Osteocyte (in vitro differentiated cells): ENCODE measurements at regions not wholly inside any gene's neighbourhood (a gene's known extent, or its start where the extent isn't known, plus 50 kb on each side); places are given as distances from the start of the nearest gene placed in this dataset.

Source experiments
- DNase-seq: peaks from one replicate; pipeline ENCODE4 v3.0.0; 2021; ENCODE audit warnings: mixed read lengths; ENCODE audit not compliant: unreplicated experiment; ENCODE audit errors: extremely low spot score
- H3K27ac Mint-ChIP-seq: one replicate; pipeline ENCODE4 v1.8.0; 2021; ENCODE audit warnings: mild to moderate bottlenecking, mixed read lengths; ENCODE audit not compliant: unreplicated experiment
- H3K27me3 Mint-ChIP-seq: one replicate; pipeline ENCODE4 v1.8.0; 2021; ENCODE audit warnings: mixed read lengths; ENCODE audit not compliant: unreplicated experiment
- H3K36me3 Mint-ChIP-seq: one replicate; pipeline ENCODE4 v1.8.0; 2021; ENCODE audit warnings: mixed read lengths; ENCODE audit not compliant: unreplicated experiment
- H3K4me1 Mint-ChIP-seq: one replicate; pipeline ENCODE4 v1.8.0; 2021; ENCODE audit warnings: mixed read lengths; ENCODE audit not compliant: unreplicated experiment
- H3K4me3 Mint-ChIP-seq: one replicate; pipeline ENCODE4 v1.8.0; 2021; ENCODE audit warnings: mild to moderate bottlenecking, moderate library complexity, mixed read lengths; ENCODE audit not compliant: unreplicated experiment
- H3K9me3 Mint-ChIP-seq: one replicate; pipeline ENCODE4 v1.8.0; 2021; ENCODE audit warnings: mixed read lengths; ENCODE audit not compliant: unreplicated experiment
- CTCF ChIP-seq: fragments of 200-600 bp; sonication (generic); IDR thresholded peaks from 2 replicates; pipeline ENCODE4 v1.5.0; 2021; ENCODE audit warnings: antibody characterized with exemption, mild to moderate bottlenecking, moderate library complexity

- H3K4me1 Mint-ChIP-seq = no peaks in the 10 kb centered on the region
- no peak overlapping the region for H3K4me3 Mint-ChIP-seq
- H3K36me3 Mint-ChIP-seq = no peaks in the 10 kb centered on the region
- no peak overlapping the region for H3K27ac Mint-ChIP-seq
- H3K9me3 Mint-ChIP-seq = peaks cover 23% of the 10 kb centered on the region
- TF ChIP-seq CTCF = no peak
- DNase-seq = no peak
- no peaks in the 10 kb centered on the region for H3K27me3 Mint-ChIP-seq
These were observed 260.2 kb downstream of the FNDC1 start for GRCh38 chr6:159429433-159429832.

- Mint-ChIP-seq H3K9me3 (peaks cover 18% of the 10 kb centered on the region), H3K36me3 (no peaks in the 10 kb centered on the region), H3K27ac (no peak overlapping the region), H3K27me3 (no peaks in the 10 kb centered on the region), H3K4me3 (no peak overlapping the region), H3K4me1 (no peaks in the 10 kb centered on the region)
- no peak for DNase-seq
- TF ChIP-seq CTCF = no peak
These were observed 258.6 kb downstream of the FNDC1 start for GRCh38 chr6:159427771-159428170.

GRCh38 chr6:159427335-159427734 is 258.1 kb downstream of the FNDC1 start:
- H3K36me3 Mint-ChIP-seq = no peaks in the 10 kb centered on the region
- TF ChIP-seq CTCF = no peak
- H3K27ac Mint-ChIP-seq = no peak overlapping the region
- DNase-seq = no peak
- peaks cover 18% of the 10 kb centered on the region for H3K9me3 Mint-ChIP-seq
- no peak overlapping the region for H3K4me3 Mint-ChIP-seq
- no peaks in the 10 kb centered on the region for H3K4me1 Mint-ChIP-seq
- H3K27me3 Mint-ChIP-seq = no peaks in the 10 kb centered on the region

- H3K4me3 Mint-ChIP-seq = no peak overlapping the region
- no peaks in the 10 kb centered on the region for H3K4me1 Mint-ChIP-seq
- H3K27ac Mint-ChIP-seq = no peak overlapping the region
- H3K27me3 Mint-ChIP-seq = no peaks in the 10 kb centered on the region
- no peaks in the 10 kb centered on the region for H3K36me3 Mint-ChIP-seq
- H3K9me3 Mint-ChIP-seq = peaks cover 18% of the 10 kb centered on the region
- no peak for DNase-seq
- TF ChIP-seq CTCF = no peak
These were observed 256.2 kb downstream of the FNDC1 start for GRCh38 chr6:159425421-159425820.

GRCh38 chr6:159422041-159422984 is 253.1 kb downstream of the FNDC1 start:
- TF ChIP-seq CTCF = no peak
- Mint-ChIP-seq H3K4me1 (no peaks in the 10 kb centered on the region), H3K4me3 (no peak overlapping the region), H3K27ac (no peak overlapping the region), H3K27me3 (no peaks in the 10 kb centered on the region), H3K9me3 (peaks cover 18% of the 10 kb centered on the region), H3K36me3 (no peaks in the 10 kb centered on the region)
- no peak for DNase-seq
